Adrenal gland (tissue), 9 donors: ENCODE measurements at regions not wholly inside any gene's neighbourhood (a gene's known extent, or its start where the extent isn't known, plus 50 kb on each side); places are given as distances from the start of the nearest gene placed in this dataset.

Experiments
- DNase-seq, 7 donors: peaks; one replicate each; pipeline ENCODE4 v3.0.0-alpha.2; 2019 to 2020
- H3K27ac ChIP-seq, 5 donors: fragments of 200-600 bp; sonication (generic) in 4 of 5; 1 replicate in 3 of 5; 2 replicates in 2 of 5; pipeline versions ENCODE4 v1.5.1 to v1.8.0; 2016 to 2020; ENCODE audit warnings: mild to moderate bottlenecking in 1 of 5
- H3K27me3 ChIP-seq: fragments of 200-600 bp; 2 replicates; pipeline ENCODE4 v1.8.0; 2021
- H3K36me3 ChIP-seq, 2 donors: fragments of 200-600 bp; replicated peaks in 1 of 2; 1 replicate in 1 of 2; 2 replicates in 1 of 2; pipeline versions ENCODE4 v1.5.1 to v1.8.0; 2018 to 2022
- H3K4me1 ChIP-seq, 2 donors: fragments of 200-600 bp; replicated peaks in 1 of 2; 1 replicate in 1 of 2; 2 replicates in 1 of 2; pipeline versions ENCODE4 v1.5.1 to v1.8.0; 2018 to 2021
- H3K4me3 ChIP-seq, 4 donors: fragments of 200-600 bp; sonication (generic) in 3 of 4; one replicate each; pipeline ENCODE4 v1.5.1; 2016 to 2018
- H3K9me3 ChIP-seq, 3 donors: fragments of 200-600 bp; sonication (generic) in 1 of 3; replicated peaks in 1 of 3; 1 replicate in 2 of 3; 2 replicates in 1 of 3; pipeline versions ENCODE4 v1.5.1 to v1.8.0; 2016 to 2021
- CTCF ChIP-seq, 6 experiments: fragments of 450-650 bp in 4 of 6; fragments of 200-600 bp in 2 of 6; sonication (generic) in 1 of 6; IDR thresholded peaks; 1 replicate in 5 of 6; 2 replicates in 1 of 6; pipeline versions ENCODE4 v1.5.1 to v1.8.0; 2016 to 2021; ENCODE audit warnings: antibody characterized with exemption in 6 of 6, mild to moderate bottlenecking in 2 of 6, moderate library complexity in 1 of 6
- POLR2A ChIP-seq, 2 donors: fragments of 450-650 bp; IDR thresholded peaks; one replicate each; pipeline ENCODE4 v1.6.1; 2017; ENCODE audit warnings: antibody characterized with exemption in 2 of 2, mild to moderate bottlenecking in 2 of 2, moderate library complexity in 1 of 2
- WGBS, 4 donors: extraction: QIAGEN DNeasy Blood & Tissue Kit in 2 of 4; methylation state at CpG; one replicate each; pipeline versions ENCODE4 v1.1.5 to v1.1.7; 2013 to 2017; 5-methylcytosine and 5-hydroxymethylcytosine counted together
- intact Hi-C, 2 donors: fragments of 100-400 bp; cut with DNase I; formaldehyde crosslinking; loops; one replicate each; pipeline versions ENCODE4 v1.14.1 to v1.15.0; 2022 to 2023
- donor health status: healthy with polysubstance abuse.
- donor health status: Bipolar disorder and iron deficiency.
- donor health status: DM: yes; HTN: yes; CAD: no.
- donor health status: DM: no; HTN: no; CAD: no.
- donor health status: DM: no; HTN: no; CAD: no.

- TF ChIP-seq CTCF (IDR thresholded peaks at IDR 0.05) (no peak), POLR2A (IDR thresholded peaks at IDR 0.05) (no peak)
- Histone ChIP-seq H3K36me3 (no peaks in the 10 kb centered on the region), H3K4me1 (peaks cover 0 to 3% of the 10 kb centered on the region in 2 donors), H3K27ac (no peak overlapping the region), H3K9me3 (no peaks in the 10 kb centered on the region), H3K27me3 (no peaks in the 10 kb centered on the region), H3K4me3 (no peak overlapping the region)
- intact Hi-C loops, result no loop called here
- DNase-seq, result peak in 2 of 7 donors; percentile 27 to 31
- 56 to 68% (median 60%) methylated on average over 7 of the region's 7 CpGs for WGBS, 4 donors
Observed at GRCh38 chr20:6715401-6715941, 52.0 kb upstream of the BMP2 start.

GRCh38 chr20:6714279-6714711 lies 53.2 kb upstream of the BMP2 start:
- H3K9me3 ChIP-seq, result no peaks in the 10 kb centered on the region
- H3K27ac ChIP-seq, result no peak overlapping the region
- no peak overlapping the region for H3K4me3 ChIP-seq
- WGBS, 4 donors, result 75 to 87% (median 81%) methylated on average over 5 of the region's 5 CpGs
- DNase-seq, result peak in 1 of 7 donors; percentile 8
- TF ChIP-seq POLR2A (IDR thresholded peaks at IDR 0.05) (no peak), CTCF (IDR thresholded peaks at IDR 0.05) (no peak)
- peaks cover 0 to 3% of the 10 kb centered on the region in 2 donors for H3K4me1 ChIP-seq
- H3K27me3 ChIP-seq, result no peaks in the 10 kb centered on the region
- H3K36me3 ChIP-seq, result no peaks in the 10 kb centered on the region
- intact Hi-C loops, result no loop called here

- H3K27me3 ChIP-seq, result no peaks in the 10 kb centered on the region
- 79 to 91% (median 82%) methylated on average over 12 of the region's 12 CpGs for WGBS, 4 donors
Observed at GRCh38 chr20:6711951-6712649, 55.4 kb upstream of the BMP2 start.

More at GRCh38 chr20:6711951-6712649, 55.4 kb upstream of the BMP2 start:
- H3K27ac ChIP-seq, result no peak overlapping the region
- peaks cover 0 to 3% of the 10 kb centered on the region in 2 donors for H3K4me1 ChIP-seq
- TF ChIP-seq CTCF (IDR thresholded peaks at IDR 0.05), result no peak
- no peak for TF ChIP-seq POLR2A (IDR thresholded peaks at IDR 0.05)
- no peaks in the 10 kb centered on the region for H3K9me3 ChIP-seq
- intact Hi-C loops, result no loop called here
- H3K4me3 ChIP-seq, result no peak overlapping the region
- DNase-seq, result no peak
- no peaks in the 10 kb centered on the region for H3K36me3 ChIP-seq
